H9 (cell line): ENCODE measurements at regions not wholly inside any gene's neighbourhood (a gene's known extent, or its start where the extent isn't known, plus 50 kb on each side); places are given as distances from the start of the nearest gene placed in this dataset.

ENCODE experiments used
- DNase-seq: peaks from one replicate; pipeline ENCODE4 v3.0.0-alpha.2; 2017
- H2AFZ ChIP-seq: one replicate; pipeline ENCODE4 v1.6.1; 2013; ENCODE audit warnings: mild to moderate bottlenecking, low read length, control low read depth, moderate library complexity
- H2AK5ac ChIP-seq: 2 replicates; pipeline ENCODE4 v1.6.1; 2013; ENCODE audit warnings: low read length, control low read depth, mixed read lengths; ENCODE audit not compliant: insufficient read length
- H2BK120ac ChIP-seq: one replicate; pipeline ENCODE4 v1.6.1; 2013; ENCODE audit warnings: low read depth, mild to moderate bottlenecking, low read length, control low read depth, inconsistent platforms; ENCODE audit not compliant: poor library complexity, severe bottlenecking
- H2BK12ac ChIP-seq: 2 replicates; pipeline ENCODE4 v1.6.1; 2013; ENCODE audit warnings: low read length, control low read depth, mixed read lengths, low read depth; ENCODE audit not compliant: insufficient read length
- H2BK15ac ChIP-seq: 2 replicates; pipeline ENCODE4 v1.6.1; 2013; ENCODE audit warnings: low read depth, low read length, control low read depth
- H2BK20ac ChIP-seq: one replicate; pipeline ENCODE4 v1.6.1; 2013; ENCODE audit warnings: low read depth, mild to moderate bottlenecking, low read length, control low read depth, inconsistent platforms; ENCODE audit not compliant: poor library complexity, severe bottlenecking
- H2BK5ac ChIP-seq: 2 replicates; pipeline ENCODE4 v1.6.1; 2013; ENCODE audit warnings: low read length, control low read depth, mixed read lengths; ENCODE audit not compliant: insufficient read length
- H3K14ac ChIP-seq: 2 replicates; pipeline ENCODE4 v1.6.1; 2013; ENCODE audit warnings: low read length, control low read depth; ENCODE audit not compliant: insufficient read depth
- H3K18ac ChIP-seq: 2 replicates; pipeline ENCODE4 v1.6.1; 2013; ENCODE audit warnings: low read depth, mild to moderate bottlenecking, mixed read lengths, low read length, control low read depth; ENCODE audit not compliant: insufficient read length
- H3K23ac ChIP-seq: 2 replicates; pipeline ENCODE4 v1.6.1; 2013; ENCODE audit warnings: low read length, control low read depth, mixed read lengths, low read depth; ENCODE audit not compliant: insufficient read length
- H3K23me2 ChIP-seq: 2 replicates; pipeline ENCODE4 v1.6.1; 2013; ENCODE audit warnings: low read depth, mild to moderate bottlenecking, mixed read lengths, low read length, control low read depth; ENCODE audit not compliant: insufficient read length, poor library complexity, severe bottlenecking
- H3K27ac ChIP-seq: 2 replicates; pipeline ENCODE4 v1.5.1; 2013; ENCODE audit warnings: low read length, control low read depth, mixed read lengths, low read depth; ENCODE audit not compliant: insufficient read length
- H3K27me3 ChIP-seq: 2 replicates; pipeline ENCODE4 v1.6.1; 2013; ENCODE audit warnings: low read length, control low read depth, inconsistent platforms; ENCODE audit not compliant: insufficient read depth
- H3K4ac ChIP-seq: 2 replicates; pipeline ENCODE4 v1.6.1; 2013; ENCODE audit warnings: low read depth, mild to moderate bottlenecking, control low read depth, inconsistent platforms, low read length, moderate library complexity
- H3K4me1 ChIP-seq: 2 replicates; pipeline ENCODE4 v1.6.1; 2013; ENCODE audit warnings: low read length, control low read depth, inconsistent platforms; ENCODE audit not compliant: insufficient read depth
- H3K4me2 ChIP-seq: 2 replicates; pipeline ENCODE4 v1.6.1; 2013; ENCODE audit warnings: low read length, control low read depth, mixed read lengths; ENCODE audit not compliant: insufficient read length, insufficient read depth
- H3K56ac ChIP-seq: 2 replicates; pipeline ENCODE4 v1.6.1; 2013; ENCODE audit warnings: low read depth, mild to moderate bottlenecking, mixed read lengths, low read length, control low read depth; ENCODE audit not compliant: insufficient read length
- H3K79me1 ChIP-seq: 2 replicates; pipeline ENCODE4 v1.6.1; 2013; ENCODE audit warnings: low read depth, mild to moderate bottlenecking, moderate library complexity, low read length, control low read depth, inconsistent platforms; ENCODE audit not compliant: insufficient read depth, poor library complexity, severe bottlenecking
- H3K79me2 ChIP-seq: 2 replicates; pipeline ENCODE4 v1.6.1; 2013; ENCODE audit warnings: low read length, control low read depth, inconsistent platforms; ENCODE audit not compliant: insufficient read depth
- H3K9ac ChIP-seq: 2 replicates; pipeline ENCODE4 v1.6.1; 2013; ENCODE audit warnings: low read length, control low read depth, mixed read lengths; ENCODE audit not compliant: insufficient read length; ENCODE audit errors: extremely low read depth
- H3K9me3 ChIP-seq: one replicate; pipeline ENCODE4 v1.6.1; 2013; ENCODE audit warnings: low read depth, low read length, inconsistent platforms; ENCODE audit not compliant: control insufficient read depth
- H3T11ph ChIP-seq: one replicate; pipeline ENCODE4 v1.6.1; 2013; ENCODE audit warnings: mild to moderate bottlenecking, low read length, control low read depth, inconsistent platforms
- H4K20me1 ChIP-seq: one replicate; pipeline ENCODE4 v1.6.1; 2013; ENCODE audit not compliant: control insufficient read depth, insufficient read length, insufficient read depth
- H4K5ac ChIP-seq: 2 replicates; pipeline ENCODE4 v1.6.1; 2013; ENCODE audit warnings: low read depth, mild to moderate bottlenecking, mixed read lengths, low read length, control low read depth; ENCODE audit not compliant: insufficient read length
- H4K8ac ChIP-seq: replicated peaks from 2 replicates; pipeline ENCODE4 v1.6.1; 2013; ENCODE audit warnings: low read length, control low read depth, mixed read lengths, low read depth; ENCODE audit not compliant: insufficient read length
- H4K91ac ChIP-seq: 2 replicates; pipeline ENCODE4 v1.6.1; 2013; ENCODE audit warnings: low read depth, mild to moderate bottlenecking, moderate library complexity, mixed read lengths, low read length, control low read depth; ENCODE audit not compliant: insufficient read length
- H3K27ac Mint-ChIP-seq, 3 experiments: 2 replicates in 2 of 3; 3 replicates in 1 of 3; pipeline ENCODE4 v1.8.0; 2020 to 2021; ENCODE audit warnings: mixed read lengths in 3 of 3, mild to moderate bottlenecking in 1 of 3, moderate library complexity in 1 of 3
- H3K27me3 Mint-ChIP-seq: 2 replicates; pipeline ENCODE4 v1.8.0; 2021; ENCODE audit warnings: low read depth, mild to moderate bottlenecking, moderate library complexity, mixed read lengths
- H3K36me3 Mint-ChIP-seq, 3 experiments: 2 replicates in 2 of 3; 3 replicates in 1 of 3; pipeline ENCODE4 v1.8.0; 2020 to 2021; ENCODE audit warnings: low read depth in 3 of 3, mixed read lengths in 3 of 3; ENCODE audit not compliant: insufficient read depth in 1 of 3
- H3K4me1 Mint-ChIP-seq, 2 experiments: 2 replicates each; pipeline ENCODE4 v1.8.0; 2020; ENCODE audit warnings: mixed read lengths in 2 of 2
- H3K4me3 Mint-ChIP-seq, 2 experiments: 2 replicates in 1 of 2; 3 replicates in 1 of 2; pipeline ENCODE4 v1.8.0; 2020 to 2021; ENCODE audit warnings: mild to moderate bottlenecking in 2 of 2, mixed read lengths in 2 of 2, moderate library complexity in 1 of 2
- H3K9me3 Mint-ChIP-seq, 2 experiments: 2 replicates in 1 of 2; 3 replicates in 1 of 2; pipeline ENCODE4 v1.8.0; 2020; ENCODE audit warnings: mild to moderate bottlenecking in 2 of 2, mixed read lengths in 2 of 2, moderate library complexity in 1 of 2
- WGBS: extraction: QIAGEN DNeasy Blood & Tissue Kit; methylation state at CpG from one replicate; pipeline ENCODE4 v1.1.7; 2013; ENCODE audit warnings: missing lambda C conversion rate, low lambda C conversion rate, mixed read lengths; ENCODE audit not compliant: insufficient read length; ENCODE audit errors: extremely low coverage; 5-methylcytosine and 5-hydroxymethylcytosine counted together
- TF ChIP-seq, protein P1 (sequence below): fragments of 200-600 bp; sonication (generic); conservative IDR thresholded peaks from 3 replicates; pipeline ENCODE4 v1.8.0; 2021; ENCODE audit warnings: antibody characterized with exemption, mild to moderate bottlenecking

DNA sequence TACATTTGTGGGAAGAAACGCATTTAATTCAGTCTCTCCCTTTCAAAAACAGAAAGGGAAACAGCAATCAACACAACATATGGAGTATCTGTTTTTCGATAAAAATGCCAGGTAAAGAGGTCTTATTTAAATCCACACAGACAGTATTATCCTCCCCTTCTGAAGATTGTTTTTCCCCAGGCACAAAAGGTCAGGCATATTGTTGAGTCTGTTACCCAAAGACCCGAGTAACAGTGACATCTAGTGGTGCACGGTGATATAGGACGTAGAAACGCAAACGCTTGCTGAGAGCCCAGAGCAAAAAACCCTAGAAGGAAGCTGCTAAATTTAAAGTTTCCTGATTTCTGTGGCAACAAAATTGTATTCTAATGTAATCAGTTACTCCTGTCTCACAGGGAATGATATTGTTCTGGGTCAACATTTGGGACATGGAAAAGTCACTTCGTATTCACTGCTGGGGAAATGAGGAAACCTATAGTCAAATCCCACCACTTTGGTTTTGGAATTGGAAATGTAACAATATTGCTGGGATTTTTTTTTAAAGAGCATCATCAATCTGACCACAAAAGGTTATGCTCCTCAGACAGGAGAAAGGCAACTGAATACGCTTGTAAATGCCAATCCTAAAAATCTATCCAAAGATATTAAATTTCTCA is 312.7 kb upstream of the CCDC54 start:
- Histone ChIP-seq H2AFZ (no peak overlapping the region), H2BK5ac (no peak overlapping the region), H3K14ac (no peak overlapping the region), H3K4me1 (peaks cover 3% of the 10 kb centered on the region), H3K27me3 (no peaks in the 10 kb centered on the region), H3K9me3 (no peaks in the 10 kb centered on the region), H2BK20ac (no peak overlapping the region), H3K4me2 (no peak overlapping the region), H3K18ac (no peak overlapping the region), H2BK120ac (no peak overlapping the region), H3K9ac (no peak overlapping the region), H3K23me2 (no peaks in the 10 kb centered on the region), H2BK15ac (no peak overlapping the region), H3K79me2 (no peaks in the 10 kb centered on the region), H4K5ac (no peak overlapping the region), H3K56ac (no peak overlapping the region), H3K4ac (no peak overlapping the region), H3K27ac (no peak overlapping the region), H4K20me1 (no peaks in the 10 kb centered on the region), H3K79me1 (no peaks in the 10 kb centered on the region), H2BK12ac (no peak overlapping the region), H4K8ac (no peak overlapping the region), H2AK5ac (no peak overlapping the region), H4K91ac (no peak overlapping the region), H3T11ph (no peak overlapping the region), H3K23ac (no peak overlapping the region)
- Mint-ChIP-seq H3K27me3 (no peaks in the 10 kb centered on the region), H3K9me3 (peaks cover 4 to 7% of the 10 kb centered on the region in 2 experiments; a peak in 3 of 5 replicates), H3K4me1 (peaks cover 32 to 35% of the 10 kb centered on the region in 2 experiments), H3K27ac (peak overlapping the region; percentile 53 to 80 (median 64); a peak in 4 of 7 replicates), H3K4me3 (no peak overlapping the region), H3K36me3 (peaks cover 0 to 19% (median 10%) of the 10 kb centered on the region in 3 experiments; a peak in 5 of 7 replicates)
- TF ChIP-seq, protein P1, sequence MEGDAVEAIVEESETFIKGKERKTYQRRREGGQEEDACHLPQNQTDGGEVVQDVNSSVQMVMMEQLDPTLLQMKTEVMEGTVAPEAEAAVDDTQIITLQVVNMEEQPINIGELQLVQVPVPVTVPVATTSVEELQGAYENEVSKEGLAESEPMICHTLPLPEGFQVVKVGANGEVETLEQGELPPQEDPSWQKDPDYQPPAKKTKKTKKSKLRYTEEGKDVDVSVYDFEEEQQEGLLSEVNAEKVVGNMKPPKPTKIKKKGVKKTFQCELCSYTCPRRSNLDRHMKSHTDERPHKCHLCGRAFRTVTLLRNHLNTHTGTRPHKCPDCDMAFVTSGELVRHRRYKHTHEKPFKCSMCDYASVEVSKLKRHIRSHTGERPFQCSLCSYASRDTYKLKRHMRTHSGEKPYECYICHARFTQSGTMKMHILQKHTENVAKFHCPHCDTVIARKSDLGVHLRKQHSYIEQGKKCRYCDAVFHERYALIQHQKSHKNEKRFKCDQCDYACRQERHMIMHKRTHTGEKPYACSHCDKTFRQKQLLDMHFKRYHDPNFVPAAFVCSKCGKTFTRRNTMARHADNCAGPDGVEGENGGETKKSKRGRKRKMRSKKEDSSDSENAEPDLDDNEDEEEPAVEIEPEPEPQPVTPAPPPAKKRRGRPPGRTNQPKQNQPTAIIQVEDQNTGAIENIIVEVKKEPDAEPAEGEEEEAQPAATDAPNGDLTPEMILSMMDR, result peak; percentile 93
- peak; percentile 66 for DNase-seq
- no CpG with 5 or more reads among the region's 9 CpGs for WGBS
